Endodermal cell (in vitro differentiated cells): ENCODE measurements at regions not wholly inside any gene's neighbourhood (a gene's known extent, or its start where the extent isn't known, plus 50 kb on each side); places are given as distances from the start of the nearest gene placed in this dataset.

Experiments
- DNase-seq: peaks from one replicate; pipeline ENCODE4 v3.0.0-alpha.2; 2017
- H3K27ac ChIP-seq: 2 replicates; pipeline ENCODE4 v1.5.1; 2013; ENCODE audit warnings: mild to moderate bottlenecking, low read depth, low read length, moderate library complexity
- H3K27me3 ChIP-seq: 2 replicates; pipeline ENCODE4 v1.6.1; 2013; ENCODE audit warnings: mild to moderate bottlenecking, low read length, moderate library complexity; ENCODE audit not compliant: insufficient read depth, control insufficient read depth, poor library complexity, severe bottlenecking
- H3K36me3 ChIP-seq: 2 replicates; pipeline ENCODE4 v1.7.0; 2013; ENCODE audit warnings: mild to moderate bottlenecking, low read length, moderate library complexity; ENCODE audit not compliant: control insufficient read depth, insufficient read depth
- H3K4me1 ChIP-seq: one replicate; pipeline ENCODE4 v1.7.0; 2013; ENCODE audit warnings: low read length; ENCODE audit not compliant: control insufficient read depth, insufficient read depth
- H3K4me3 ChIP-seq: 2 replicates; pipeline ENCODE4 v1.5.1; 2013; ENCODE audit warnings: mild to moderate bottlenecking, low read length, moderate library complexity
- H3K9ac ChIP-seq: 2 replicates; pipeline ENCODE4 v1.6.1; 2013; ENCODE audit warnings: mild to moderate bottlenecking, low read length, moderate library complexity; ENCODE audit not compliant: poor library complexity, severe bottlenecking; ENCODE audit errors: extremely low read depth
- H3K9me3 ChIP-seq: 2 replicates; pipeline ENCODE4 v1.6.1; 2013; ENCODE audit warnings: mild to moderate bottlenecking, low read length, moderate library complexity; ENCODE audit not compliant: control insufficient read depth
- H3K27ac Mint-ChIP-seq: 2 replicates; pipeline ENCODE4 v1.8.0; 2020; ENCODE audit warnings: mixed read lengths
- H3K27me3 Mint-ChIP-seq: 2 replicates; pipeline ENCODE4 v1.8.0; 2021; ENCODE audit warnings: mild to moderate bottlenecking, mixed read lengths; ENCODE audit not compliant: insufficient read depth
- H3K36me3 Mint-ChIP-seq: 2 replicates; pipeline ENCODE4 v1.8.0; 2020; ENCODE audit warnings: low read depth, mixed read lengths
- H3K4me1 Mint-ChIP-seq: 2 replicates; pipeline ENCODE4 v1.8.0; 2020; ENCODE audit warnings: mixed read lengths
- H3K4me3 Mint-ChIP-seq: 2 replicates; pipeline ENCODE4 v1.8.0; 2020; ENCODE audit warnings: mild to moderate bottlenecking, moderate library complexity, mixed read lengths
- H3K9me3 Mint-ChIP-seq: 2 replicates; pipeline ENCODE4 v1.8.0; 2020; ENCODE audit warnings: mild to moderate bottlenecking, mixed read lengths
- WGBS, 2 experiments: methylation state at CpG; one replicate each; pipeline versions ENCODE4 v1.1.5 to v1.1.7; 2013; ENCODE audit warnings: missing lambda C conversion rate in 2 of 2, mixed read lengths in 1 of 2; ENCODE audit not compliant: insufficient coverage in 1 of 2, insufficient read length in 1 of 2; 5-methylcytosine and 5-hydroxymethylcytosine counted together
- TF ChIP-seq, protein P1 (sequence below): fragments of 200-600 bp; sonication (generic); conservative IDR thresholded peaks from 2 replicates; pipeline ENCODE4 v1.5.0; 2021; ENCODE audit warnings: antibody characterized with exemption, mild to moderate bottlenecking

DNA sequence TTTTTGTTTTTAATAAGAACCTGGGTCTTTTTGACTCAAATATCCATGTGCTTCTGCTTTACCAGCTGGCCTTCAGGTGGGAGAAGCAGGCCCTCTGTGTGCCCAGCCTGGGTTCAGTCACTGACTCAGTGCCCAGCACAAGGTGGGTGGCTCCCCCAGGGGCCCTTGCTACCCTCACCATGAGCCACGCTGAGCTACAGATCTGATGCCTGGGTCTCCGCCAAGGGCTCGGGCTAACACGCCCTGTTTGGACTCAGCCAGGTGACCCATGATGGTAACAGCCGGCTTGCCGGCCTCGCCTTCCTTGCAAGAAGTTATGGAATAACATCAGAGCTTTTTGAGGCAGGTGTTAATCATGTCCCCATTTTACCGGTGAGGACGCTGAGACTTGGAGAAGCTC, 109.5 kb upstream of the NLRP1 start:
- Mint-ChIP-seq H3K4me1 (peaks cover 3% of the 10 kb centered on the region), H3K27ac (no peak overlapping the region), H3K4me3 (no peak overlapping the region), H3K36me3 (no peaks in the 10 kb centered on the region), H3K27me3 (peaks cover 2% of the 10 kb centered on the region), H3K9me3 (peaks cover 3% of the 10 kb centered on the region)
- Histone ChIP-seq H3K4me3 (no peak overlapping the region), H3K9ac (no peak overlapping the region), H3K4me1 (no peaks in the 10 kb centered on the region), H3K27ac (no peak overlapping the region), H3K27me3 (no peaks in the 10 kb centered on the region), H3K9me3 (no peaks in the 10 kb centered on the region), H3K36me3 (no peaks in the 10 kb centered on the region)
- WGBS, 2 experiments: 83 to 97% methylated on average over 7 to 9 of the region's 9 CpGs
- TF ChIP-seq, protein P1, sequence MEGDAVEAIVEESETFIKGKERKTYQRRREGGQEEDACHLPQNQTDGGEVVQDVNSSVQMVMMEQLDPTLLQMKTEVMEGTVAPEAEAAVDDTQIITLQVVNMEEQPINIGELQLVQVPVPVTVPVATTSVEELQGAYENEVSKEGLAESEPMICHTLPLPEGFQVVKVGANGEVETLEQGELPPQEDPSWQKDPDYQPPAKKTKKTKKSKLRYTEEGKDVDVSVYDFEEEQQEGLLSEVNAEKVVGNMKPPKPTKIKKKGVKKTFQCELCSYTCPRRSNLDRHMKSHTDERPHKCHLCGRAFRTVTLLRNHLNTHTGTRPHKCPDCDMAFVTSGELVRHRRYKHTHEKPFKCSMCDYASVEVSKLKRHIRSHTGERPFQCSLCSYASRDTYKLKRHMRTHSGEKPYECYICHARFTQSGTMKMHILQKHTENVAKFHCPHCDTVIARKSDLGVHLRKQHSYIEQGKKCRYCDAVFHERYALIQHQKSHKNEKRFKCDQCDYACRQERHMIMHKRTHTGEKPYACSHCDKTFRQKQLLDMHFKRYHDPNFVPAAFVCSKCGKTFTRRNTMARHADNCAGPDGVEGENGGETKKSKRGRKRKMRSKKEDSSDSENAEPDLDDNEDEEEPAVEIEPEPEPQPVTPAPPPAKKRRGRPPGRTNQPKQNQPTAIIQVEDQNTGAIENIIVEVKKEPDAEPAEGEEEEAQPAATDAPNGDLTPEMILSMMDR: no peak
- DNase-seq: no peak

DNA sequence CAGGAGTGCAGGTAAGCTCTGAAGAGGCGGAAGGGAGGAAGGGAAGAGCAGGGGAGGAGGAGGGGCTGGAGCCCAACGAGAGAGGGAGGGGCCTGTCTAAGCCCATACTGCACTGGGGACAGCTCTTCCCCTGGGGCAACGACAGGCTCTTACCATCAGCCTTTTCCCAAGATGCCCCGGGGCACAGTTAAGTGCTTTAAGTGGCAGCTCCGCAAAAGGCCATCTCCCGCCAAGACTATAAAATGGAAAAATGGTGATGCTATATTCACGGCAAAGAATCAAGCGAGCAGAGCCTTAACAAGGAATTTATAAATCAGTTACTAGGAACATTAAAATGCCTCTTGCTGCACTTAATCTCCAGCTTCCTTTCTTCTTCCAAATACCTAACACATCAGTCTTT, 110.2 kb upstream of the NLRP1 start:
- Mint-ChIP-seq H3K36me3 (no peaks in the 10 kb centered on the region), H3K4me3 (no peak overlapping the region), H3K27me3 (peaks cover 3% of the 10 kb centered on the region), H3K9me3 (peaks cover 6% of the 10 kb centered on the region), H3K27ac (no peak overlapping the region), H3K4me1 (peaks cover 3% of the 10 kb centered on the region)
- Histone ChIP-seq H3K27me3 (no peaks in the 10 kb centered on the region), H3K9me3 (no peaks in the 10 kb centered on the region), H3K4me3 (no peak overlapping the region), H3K4me1 (no peaks in the 10 kb centered on the region), H3K27ac (no peak overlapping the region), H3K9ac (no peak overlapping the region), H3K36me3 (no peaks in the 10 kb centered on the region)
- DNase-seq: peak; percentile 70
- TF ChIP-seq, protein P1: no peak
- WGBS, 2 experiments: 63 to 80% methylated on average over 7 to 8 of the region's 8 CpGs

DNA sequence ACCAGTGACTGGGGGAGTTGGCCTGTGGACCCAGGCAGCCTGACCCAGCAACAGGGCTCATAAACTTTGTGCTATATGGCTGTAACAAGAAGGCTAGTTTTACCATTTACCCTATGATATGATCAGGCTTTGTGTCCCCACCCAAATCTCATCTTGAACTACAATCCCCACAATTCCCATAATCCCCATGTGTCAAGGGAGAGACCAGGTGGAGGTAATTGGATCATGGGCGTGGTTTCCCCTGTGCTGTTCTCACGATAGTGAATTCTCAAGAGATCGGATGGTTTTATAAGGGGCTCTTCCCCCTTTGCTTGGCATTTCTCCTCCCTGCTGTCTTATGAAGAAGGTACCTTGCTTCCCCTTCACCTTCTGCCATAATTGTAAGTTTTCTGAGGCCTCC, 111.2 kb upstream of the NLRP1 start:
- H3K4me3 ChIP-seq: no peak overlapping the region
- H3K9ac ChIP-seq: no peak overlapping the region
- Mint-ChIP-seq H3K36me3 (no peaks in the 10 kb centered on the region), H3K27ac (peak overlapping the region; percentile 28), H3K27me3 (peaks cover 7% of the 10 kb centered on the region), H3K9me3 (peaks cover 6% of the 10 kb centered on the region), H3K4me1 (peaks cover 10% of the 10 kb centered on the region), H3K4me3 (peak overlapping the region; percentile 22)
- no peaks in the 10 kb centered on the region for H3K4me1 ChIP-seq
- TF ChIP-seq, protein P1: no peak
- H3K36me3 ChIP-seq: no peaks in the 10 kb centered on the region
- 73 to 95% methylated on average over 3 of the region's 3 CpGs for WGBS, 2 experiments
- no peak overlapping the region for H3K27ac ChIP-seq
- DNase-seq: peak; percentile 64
- no peaks in the 10 kb centered on the region for H3K27me3 ChIP-seq
- H3K9me3 ChIP-seq: no peaks in the 10 kb centered on the region
